ENCODE measurements at regions not wholly inside any gene's neighbourhood (a gene's known extent, or its start where the extent isn't known, plus 50 kb on each side); places are given as distances from the start of the nearest gene placed in this dataset.

DNA sequence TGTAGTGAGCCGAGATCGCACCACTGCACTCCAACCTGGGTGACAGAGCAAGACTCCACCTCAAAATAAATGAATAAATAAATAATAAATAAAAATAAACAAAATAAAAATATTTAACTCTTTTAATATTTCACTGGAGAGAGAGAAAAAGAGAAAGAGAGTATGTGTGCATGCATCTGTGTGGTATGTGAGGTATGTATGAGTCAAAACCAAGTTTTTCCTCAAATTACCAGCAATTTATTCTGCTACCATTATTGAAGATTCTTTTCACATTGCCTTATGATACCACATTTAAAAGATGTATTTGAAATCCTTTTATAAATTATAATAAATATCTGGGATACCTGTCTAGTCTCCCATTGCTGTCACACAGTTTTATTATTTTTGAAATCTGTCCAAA lies 122.1 kb downstream of the CD164 start:
- H3K4me3 ChIP-seq (replicated peaks; ENCODE audit: insufficient read depth, low read length): no peak overlapping the region
- DNase-seq (ENCODE audit: low read depth in 1 of 2, low spot score in 1 of 2): no peak
- no peaks in the 10 kb centered on the region for H3K27me3 ChIP-seq (ENCODE audit: insufficient read depth, poor library complexity, severe bottlenecking)
- H3K27ac ChIP-seq (replicated peaks): no peak overlapping the region
- TF ChIP-seq GABPA (IDR thresholded peaks at IDR 0.05; ENCODE audit: low read depth) (no peak), SPI1 (IDR thresholded peaks at IDR 0.05; ENCODE audit: borderline replicate concordance, low read depth) (no peak), POLR2AphosphoS5 (IDR thresholded peaks at IDR 0.05; ENCODE audit: low read depth) (no peak)
- TF ChIP-seq, protein P1, sequence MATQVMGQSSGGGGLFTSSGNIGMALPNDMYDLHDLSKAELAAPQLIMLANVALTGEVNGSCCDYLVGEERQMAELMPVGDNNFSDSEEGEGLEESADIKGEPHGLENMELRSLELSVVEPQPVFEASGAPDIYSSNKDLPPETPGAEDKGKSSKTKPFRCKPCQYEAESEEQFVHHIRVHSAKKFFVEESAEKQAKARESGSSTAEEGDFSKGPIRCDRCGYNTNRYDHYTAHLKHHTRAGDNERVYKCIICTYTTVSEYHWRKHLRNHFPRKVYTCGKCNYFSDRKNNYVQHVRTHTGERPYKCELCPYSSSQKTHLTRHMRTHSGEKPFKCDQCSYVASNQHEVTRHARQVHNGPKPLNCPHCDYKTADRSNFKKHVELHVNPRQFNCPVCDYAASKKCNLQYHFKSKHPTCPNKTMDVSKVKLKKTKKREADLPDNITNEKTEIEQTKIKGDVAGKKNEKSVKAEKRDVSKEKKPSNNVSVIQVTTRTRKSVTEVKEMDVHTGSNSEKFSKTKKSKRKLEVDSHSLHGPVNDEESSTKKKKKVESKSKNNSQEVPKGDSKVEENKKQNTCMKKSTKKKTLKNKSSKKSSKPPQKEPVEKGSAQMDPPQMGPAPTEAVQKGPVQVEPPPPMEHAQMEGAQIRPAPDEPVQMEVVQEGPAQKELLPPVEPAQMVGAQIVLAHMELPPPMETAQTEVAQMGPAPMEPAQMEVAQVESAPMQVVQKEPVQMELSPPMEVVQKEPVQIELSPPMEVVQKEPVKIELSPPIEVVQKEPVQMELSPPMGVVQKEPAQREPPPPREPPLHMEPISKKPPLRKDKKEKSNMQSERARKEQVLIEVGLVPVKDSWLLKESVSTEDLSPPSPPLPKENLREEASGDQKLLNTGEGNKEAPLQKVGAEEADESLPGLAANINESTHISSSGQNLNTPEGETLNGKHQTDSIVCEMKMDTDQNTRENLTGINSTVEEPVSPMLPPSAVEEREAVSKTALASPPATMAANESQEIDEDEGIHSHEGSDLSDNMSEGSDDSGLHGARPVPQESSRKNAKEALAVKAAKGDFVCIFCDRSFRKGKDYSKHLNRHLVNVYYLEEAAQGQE (IDR thresholded peaks at IDR 0.05; ENCODE audit: insufficient replicate concordance, low read depth): no peak
- TF ChIP-seq, protein P2, sequence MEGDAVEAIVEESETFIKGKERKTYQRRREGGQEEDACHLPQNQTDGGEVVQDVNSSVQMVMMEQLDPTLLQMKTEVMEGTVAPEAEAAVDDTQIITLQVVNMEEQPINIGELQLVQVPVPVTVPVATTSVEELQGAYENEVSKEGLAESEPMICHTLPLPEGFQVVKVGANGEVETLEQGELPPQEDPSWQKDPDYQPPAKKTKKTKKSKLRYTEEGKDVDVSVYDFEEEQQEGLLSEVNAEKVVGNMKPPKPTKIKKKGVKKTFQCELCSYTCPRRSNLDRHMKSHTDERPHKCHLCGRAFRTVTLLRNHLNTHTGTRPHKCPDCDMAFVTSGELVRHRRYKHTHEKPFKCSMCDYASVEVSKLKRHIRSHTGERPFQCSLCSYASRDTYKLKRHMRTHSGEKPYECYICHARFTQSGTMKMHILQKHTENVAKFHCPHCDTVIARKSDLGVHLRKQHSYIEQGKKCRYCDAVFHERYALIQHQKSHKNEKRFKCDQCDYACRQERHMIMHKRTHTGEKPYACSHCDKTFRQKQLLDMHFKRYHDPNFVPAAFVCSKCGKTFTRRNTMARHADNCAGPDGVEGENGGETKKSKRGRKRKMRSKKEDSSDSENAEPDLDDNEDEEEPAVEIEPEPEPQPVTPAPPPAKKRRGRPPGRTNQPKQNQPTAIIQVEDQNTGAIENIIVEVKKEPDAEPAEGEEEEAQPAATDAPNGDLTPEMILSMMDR (IDR thresholded peaks at IDR 0.05; ENCODE audit: insufficient read depth, low read length): no peak

DNA sequence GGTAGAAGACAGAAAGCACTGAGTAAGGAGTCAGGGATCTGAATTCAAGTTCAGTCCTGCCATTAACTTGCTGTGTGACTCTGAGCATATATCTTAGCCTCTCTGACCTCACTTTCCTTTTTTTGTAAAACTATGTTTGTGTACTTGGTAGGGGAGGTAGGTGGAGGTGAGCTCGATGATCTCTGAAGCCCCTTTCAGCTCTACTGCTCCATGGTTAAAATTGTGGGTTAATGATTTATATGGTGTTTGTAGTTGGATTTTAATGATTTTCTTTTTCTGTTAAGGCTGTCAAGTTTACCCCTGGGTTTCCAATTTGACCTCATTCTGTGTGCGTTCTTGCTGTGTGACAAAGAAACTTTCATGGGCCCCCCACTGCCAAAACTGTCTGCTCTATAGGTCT lies 124.1 kb downstream of the CD164 start:
- H3K27me3 ChIP-seq (ENCODE audit: insufficient read depth, poor library complexity, severe bottlenecking): no peaks in the 10 kb centered on the region
- no peak for DNase-seq (ENCODE audit: low read depth in 1 of 2, low spot score in 1 of 2)
- no peak overlapping the region for H3K27ac ChIP-seq (replicated peaks)
- H3K4me3 ChIP-seq (replicated peaks; ENCODE audit: insufficient read depth, low read length): no peak overlapping the region
- TF ChIP-seq GABPA (IDR thresholded peaks at IDR 0.05; ENCODE audit: low read depth) (no peak), POLR2AphosphoS5 (IDR thresholded peaks at IDR 0.05; ENCODE audit: low read depth) (no peak), SPI1 (IDR thresholded peaks at IDR 0.05; ENCODE audit: borderline replicate concordance, low read depth) (no peak)
- TF ChIP-seq, protein P2 (IDR thresholded peaks at IDR 0.05; ENCODE audit: insufficient read depth, low read length): no peak
- TF ChIP-seq, protein P1 (IDR thresholded peaks at IDR 0.05; ENCODE audit: insufficient replicate concordance, low read depth): no peak

DNA sequence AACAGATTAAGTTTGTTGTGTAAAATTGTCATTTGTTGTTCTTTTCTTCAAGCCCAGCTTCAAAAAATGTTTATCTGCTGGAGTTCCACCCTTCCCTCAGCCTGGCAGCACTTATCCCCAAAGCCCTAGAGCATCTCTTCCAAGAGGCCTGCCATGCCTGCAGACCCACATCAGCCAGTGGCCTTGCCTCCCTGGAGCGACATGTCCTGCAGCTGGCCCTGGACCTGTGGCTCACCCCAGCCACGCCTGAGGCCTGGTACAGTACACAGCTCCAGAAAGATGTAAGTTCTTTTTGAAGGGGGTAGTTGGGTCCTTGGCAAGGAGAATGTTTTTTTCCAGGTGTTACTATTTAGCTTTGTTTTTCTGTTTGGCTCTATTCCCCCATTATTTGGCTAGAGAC lies 124.8 kb downstream of the CD164 start:
- TF ChIP-seq POLR2AphosphoS5 (IDR thresholded peaks at IDR 0.05; ENCODE audit: low read depth) (no peak), GABPA (IDR thresholded peaks at IDR 0.05; ENCODE audit: low read depth) (no peak), SPI1 (IDR thresholded peaks at IDR 0.05; ENCODE audit: borderline replicate concordance, low read depth) (no peak)
- TF ChIP-seq, protein P1 (IDR thresholded peaks at IDR 0.05; ENCODE audit: insufficient replicate concordance, low read depth): no peak
- TF ChIP-seq, protein P2 (IDR thresholded peaks at IDR 0.05; ENCODE audit: insufficient read depth, low read length): no peak
- DNase-seq (ENCODE audit: low read depth in 1 of 2, low spot score in 1 of 2): no peak
- no peak overlapping the region for H3K4me3 ChIP-seq (replicated peaks; ENCODE audit: insufficient read depth, low read length)
- H3K27me3 ChIP-seq (ENCODE audit: insufficient read depth, poor library complexity, severe bottlenecking): no peaks in the 10 kb centered on the region
- H3K27ac ChIP-seq (replicated peaks): no peak overlapping the region

Data from HL-60 (cell line).